ENCODE measurements at regions not wholly inside any gene's neighbourhood (a gene's known extent, or its start where the extent isn't known, plus 50 kb on each side); places are given as distances from the start of the nearest gene placed in this dataset.

GRCh38 chr4:111984169-111984819 is 161.0 kb upstream of the FAM241A start:
- TF ChIP-seq ZFX (IDR thresholded peaks at IDR 0.05; ENCODE audit: borderline replicate concordance) = no peak
- no peak for TF ChIP-seq CTCF (IDR thresholded peaks at IDR 0.05)
- no peak overlapping the region for H3K27ac ChIP-seq

DNA sequence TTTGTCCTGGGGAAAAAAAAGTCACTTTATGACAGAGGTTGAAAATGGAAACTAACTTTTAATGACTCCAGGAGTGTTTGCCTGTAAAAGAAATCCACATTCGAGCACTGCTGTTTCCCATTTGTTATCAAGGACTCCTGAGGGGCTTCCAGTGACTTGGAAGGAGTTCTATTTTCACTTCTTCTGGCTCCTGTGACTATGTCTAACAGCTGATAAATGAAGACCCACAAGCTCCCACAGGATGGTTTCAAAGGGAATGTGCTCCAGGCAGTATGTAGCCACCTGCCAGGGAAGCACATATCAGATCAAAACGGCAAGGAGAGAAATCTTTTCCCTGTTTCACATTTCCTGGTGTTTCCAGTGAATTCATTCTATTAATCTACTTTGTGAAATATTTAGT is 159.8 kb upstream of the FAM241A start:
- TF ChIP-seq CTCF (IDR thresholded peaks at IDR 0.05) (no peak), ZFX (IDR thresholded peaks at IDR 0.05; ENCODE audit: borderline replicate concordance) (no peak)
- H3K27ac ChIP-seq = no peak overlapping the region

GRCh38 chr4:111986095-111986494 is 159.2 kb upstream of the FAM241A start:
- no peak overlapping the region for H3K27ac ChIP-seq
- TF ChIP-seq CTCF (IDR thresholded peaks at IDR 0.05) (no peak), ZFX (IDR thresholded peaks at IDR 0.05; ENCODE audit: borderline replicate concordance) (no peak)

- TF ChIP-seq CTCF (IDR thresholded peaks at IDR 0.05) (no peak), ZFX (IDR thresholded peaks at IDR 0.05; ENCODE audit: borderline replicate concordance) (no peak)
- H3K27ac ChIP-seq = no peak overlapping the region
Observed at GRCh38 chr4:111988514-111988913, 156.7 kb upstream of the FAM241A start.

DNA sequence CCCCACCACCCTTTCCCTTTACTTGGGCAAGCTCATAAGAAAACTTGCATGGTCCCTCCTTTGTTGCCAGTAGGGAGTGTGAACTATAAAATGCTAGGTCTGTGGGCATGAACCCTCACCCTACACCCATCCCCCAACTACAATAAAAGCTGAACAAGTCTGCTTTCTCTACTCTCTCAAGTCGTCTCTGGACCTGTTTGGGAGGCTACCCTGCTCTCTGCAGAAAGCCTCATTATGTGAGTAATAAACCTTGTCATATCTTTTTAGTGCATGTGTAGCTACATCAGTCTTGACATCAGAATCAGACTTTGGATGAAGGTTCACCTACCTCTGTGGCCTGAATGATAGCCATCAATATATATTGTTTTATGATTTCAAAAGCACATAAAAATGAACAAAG is 155.4 kb upstream of the FAM241A start:
- H3K27ac ChIP-seq = no peak overlapping the region
- no peak for TF ChIP-seq CTCF (IDR thresholded peaks at IDR 0.05)
- no peak for TF ChIP-seq ZFX (IDR thresholded peaks at IDR 0.05; ENCODE audit: borderline replicate concordance)

GRCh38 chr4:111991163-111991562 is 154.1 kb upstream of the FAM241A start:
- TF ChIP-seq ZFX (IDR thresholded peaks at IDR 0.05; ENCODE audit: borderline replicate concordance) = no peak
- TF ChIP-seq CTCF (IDR thresholded peaks at IDR 0.05) = no peak
- H3K27ac ChIP-seq = no peak overlapping the region

DNA sequence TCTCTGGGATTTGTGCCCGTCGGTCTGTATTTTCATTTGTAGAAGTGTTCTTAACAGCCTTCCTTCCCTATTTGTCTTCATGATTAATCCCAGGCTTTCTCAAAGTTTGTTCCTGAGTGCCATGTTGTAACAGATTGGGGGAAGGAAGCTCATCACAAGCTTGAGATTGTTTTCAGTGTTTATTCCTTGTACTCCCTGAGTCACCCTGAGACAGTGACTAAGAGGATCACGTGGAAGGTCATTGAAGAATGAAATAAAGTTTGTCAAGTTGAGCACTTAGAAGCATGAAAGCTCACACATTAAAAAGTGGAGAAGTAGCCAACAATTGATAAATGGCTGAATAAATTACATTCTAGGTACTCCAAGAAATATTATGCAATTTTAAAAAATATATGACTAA is 153.5 kb upstream of the FAM241A start:
- no peak for TF ChIP-seq ZFX (IDR thresholded peaks at IDR 0.05; ENCODE audit: borderline replicate concordance)
- H3K27ac ChIP-seq = no peak overlapping the region
